ENCODE measurements at regions not wholly inside any gene's neighbourhood (a gene's known extent, or its start where the extent isn't known, plus 50 kb on each side); places are given as distances from the start of the nearest gene placed in this dataset.

DNA sequence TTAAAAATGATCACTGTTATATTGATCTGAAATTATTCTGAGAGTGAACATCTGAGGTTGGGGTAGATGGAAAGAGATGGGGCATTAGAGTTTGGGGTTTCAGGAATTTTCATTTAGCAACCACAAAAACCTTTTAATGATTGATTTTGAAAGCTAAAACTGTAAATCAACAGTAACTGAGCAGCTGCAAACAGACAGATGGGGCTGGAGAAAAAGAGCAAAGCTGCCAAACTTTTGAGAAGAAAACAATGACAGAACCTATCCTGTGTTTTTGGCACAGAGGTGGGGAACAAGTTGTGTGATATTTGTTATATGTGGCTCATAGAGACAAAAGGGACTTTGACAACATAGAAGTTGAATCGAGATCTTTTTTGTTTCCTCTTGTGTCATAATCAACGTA is 415.8 kb upstream of the DSEL start:
- POLR2A ChIA-PET, result no interaction called here
- no peaks in the 10 kb centered on the region for H3K36me3 ChIP-seq (ENCODE audit: control insufficient read depth, insufficient read depth, low read length)
- no peak overlapping the region for H3K27ac ChIP-seq (ENCODE audit: low read length)
- CTCF ChIA-PET, result no interaction called here
- intact Hi-C loops (cut with micrococcal nuclease; ENCODE audit: unreplicated experiment), result no loop called here
- DNase-seq (ENCODE audit: low read depth, low spot score), result no peak
- H3K4me1 ChIP-seq (ENCODE audit: control insufficient read depth, insufficient read depth, low read length), result no peaks in the 10 kb centered on the region
- no peak overlapping the region for H3K4me3 ChIP-seq (ENCODE audit: low read depth in 2 of 2, low read length in 2 of 2)
- no peak for TF ChIP-seq CTCF (IDR thresholded peaks at IDR 0.05)
- TF ChIP-seq TCF7L2 (IDR thresholded peaks at IDR 0.05; ENCODE audit: low read depth, low read length), result no peak
- TF ChIP-seq REST (IDR thresholded peaks at IDR 0.05; ENCODE audit: insufficient read depth in 1 of 2, low read depth in 2 of 2, low read length in 1 of 2), result no peak
- TF ChIP-seq POLR2AphosphoS5 (IDR thresholded peaks at IDR 0.05; ENCODE audit: low read depth, low read length), result no peak
- TF ChIP-seq SIN3A (IDR thresholded peaks at IDR 0.05; ENCODE audit: borderline replicate concordance, insufficient read depth, low read depth, low read length), result no peak
- no TSS peak for BruUV-seq (replicated peaks)
- H3K27me3 ChIP-seq (ENCODE audit: control insufficient read depth, insufficient read depth, low read length), result no peaks in the 10 kb centered on the region
- in situ Hi-C loops (cut with HindIII; ENCODE audit: low pct_unique_long_range_greater_than_20kb, low sequenced_read_pairs), result no loop called here
- no peak for ATAC-seq
- no peaks in the 10 kb centered on the region for H3K9me3 ChIP-seq (ENCODE audit: control insufficient read depth, insufficient read depth, low read depth, low read length)

GRCh38 chr18:67926929-67927864 is 410.7 kb upstream of the DSEL start:
- no peaks in the 10 kb centered on the region for H3K4me1 ChIP-seq (ENCODE audit: control insufficient read depth, insufficient read depth, low read length)
- H3K9me3 ChIP-seq (ENCODE audit: control insufficient read depth, insufficient read depth, low read depth, low read length), result no peaks in the 10 kb centered on the region
- CTCF ChIA-PET, result no interaction called here
- ATAC-seq, result no peak
- POLR2A ChIA-PET, result no interaction called here
- no peak overlapping the region for H3K4me3 ChIP-seq (ENCODE audit: low read depth in 2 of 2, low read length in 2 of 2)
- no peak for DNase-seq (ENCODE audit: low read depth, low spot score)
- H3K36me3 ChIP-seq (ENCODE audit: control insufficient read depth, insufficient read depth, low read length), result no peaks in the 10 kb centered on the region
- TF ChIP-seq REST (IDR thresholded peaks at IDR 0.05; ENCODE audit: insufficient read depth in 1 of 2, low read depth in 2 of 2, low read length in 1 of 2) (no peak), CTCF (IDR thresholded peaks at IDR 0.05) (no peak), TCF7L2 (IDR thresholded peaks at IDR 0.05; ENCODE audit: low read depth, low read length) (no peak), POLR2AphosphoS5 (IDR thresholded peaks at IDR 0.05; ENCODE audit: low read depth, low read length) (no peak), SIN3A (IDR thresholded peaks at IDR 0.05; ENCODE audit: borderline replicate concordance, insufficient read depth, low read depth, low read length) (no peak)
- intact Hi-C loops (cut with micrococcal nuclease; ENCODE audit: unreplicated experiment), result no loop called here
- no peak overlapping the region for H3K27ac ChIP-seq (ENCODE audit: low read length)
- BruUV-seq (replicated peaks), result no TSS peak
- H3K27me3 ChIP-seq (ENCODE audit: control insufficient read depth, insufficient read depth, low read length), result no peaks in the 10 kb centered on the region
- in situ Hi-C loops (cut with HindIII; ENCODE audit: low pct_unique_long_range_greater_than_20kb, low sequenced_read_pairs), result no loop called here
